Spleen (tissue), 11 donors: ENCODE measurements at regions not wholly inside any gene's neighbourhood (a gene's known extent, or its start where the extent isn't known, plus 50 kb on each side); places are given as distances from the start of the nearest gene placed in this dataset.

Experiments used
- DNase-seq: peaks from one replicate; pipeline ENCODE4 v3.0.0-alpha.2; 2020
- H3K27ac ChIP-seq, 8 donors: fragments of 200-600 bp; sonication (generic) in 7 of 8; 1 replicate in 4 of 8; 2 replicates in 4 of 8; pipeline versions ENCODE4 v1.5.0 to v1.8.0; 2016 to 2021; ENCODE audit warnings: inconsistent platforms in 4 of 8, mild to moderate bottlenecking in 4 of 8, moderate library complexity in 1 of 8
- H3K27me3 ChIP-seq, 7 donors: fragments of 200-600 bp; sonication (generic) in 6 of 7; replicated peaks in 1 of 7; 1 replicate in 4 of 7; 2 replicates in 3 of 7; pipeline versions ENCODE4 v1.5.0 to v1.8.0; 2016 to 2021; ENCODE audit warnings: inconsistent platforms in 3 of 7, mild to moderate bottlenecking in 1 of 7
- H3K36me3 ChIP-seq, 6 donors: fragments of 200-600 bp; sonication (generic) in 5 of 6; 1 replicate in 4 of 6; 2 replicates in 2 of 6; pipeline versions ENCODE4 v1.5.0 to v1.8.0; 2016 to 2021; ENCODE audit warnings: inconsistent platforms in 2 of 6
- H3K4me1 ChIP-seq, 6 donors: fragments of 200-600 bp; sonication (generic) in 5 of 6; 1 replicate in 3 of 6; 2 replicates in 3 of 6; pipeline versions ENCODE4 v1.5.0 to v1.8.0; 2016 to 2021; ENCODE audit warnings: inconsistent platforms in 3 of 6
- H3K4me3 ChIP-seq, 8 donors: fragments of 200-600 bp; sonication (generic) in 7 of 8; 1 replicate in 4 of 8; 2 replicates in 4 of 8; pipeline versions ENCODE4 v1.5.0 to v1.8.0; 2016 to 2021; ENCODE audit warnings: inconsistent platforms in 4 of 8, mild to moderate bottlenecking in 4 of 8, moderate library complexity in 2 of 8
- H3K9me3 ChIP-seq, 8 donors: fragments of 200-600 bp; sonication (generic) in 7 of 8; 1 replicate in 4 of 8; 2 replicates in 4 of 8; pipeline versions ENCODE4 v1.5.0 to v1.8.0; 2016 to 2021; ENCODE audit warnings: inconsistent platforms in 4 of 8
- CTCF ChIP-seq, 11 experiments: fragments of 200-600 bp in 7 of 11; fragments of 450-650 bp in 4 of 11; sonication (generic) in 4 of 11; IDR thresholded peaks in 8 of 11; conservative IDR thresholded peaks in 3 of 11; 1 replicate in 7 of 11; 2 replicates in 4 of 11; pipeline versions ENCODE4 v1.4.0 to v1.8.0; 2016 to 2021; ENCODE audit warnings: antibody characterized with exemption in 11 of 11, inconsistent platforms in 4 of 11, mild to moderate bottlenecking in 1 of 11
- POLR2A ChIP-seq, 3 donors: fragments of 450-650 bp; IDR thresholded peaks; one replicate each; pipeline ENCODE4 v1.5.1; 2017; ENCODE audit warnings: antibody characterized with exemption in 3 of 3, mild to moderate bottlenecking in 1 of 3
- POLR2AphosphoS5 ChIP-seq, 3 donors: sonication (generic); formaldehyde crosslinking; IDR thresholded peaks; one replicate each; pipeline ENCODE4 v1.5.1; 2017; ENCODE audit warnings: antibody characterized with exemption in 3 of 3
- WGBS, 5 donors: extraction: QIAGEN DNeasy Blood & Tissue Kit in 3 of 5; methylation state at CpG; one replicate each; pipeline versions ENCODE4 v1.1.5 to v1.1.7; 2013 to 2018; 5-methylcytosine and 5-hydroxymethylcytosine counted together
- intact Hi-C: fragments of 100-400 bp; cut with DNase I; formaldehyde crosslinking; loops from one replicate; pipeline ENCODE4 v1.15.0; 2023; ENCODE audit warnings: low total_unique reads
- donor health status: healthy with polysubstance abuse.
- donor health status: DM: no; HTN: no; CAD: no; lungs with moderate emphysema.
- donor health status: DM: no; HTN: no; CAD: no.
- donor health status: Bipolar disorder and iron deficiency.
- donor health status: healthy.
- donor health status: DM: no; HTN: no; CAD: no.
- donor health status: DM: yes; HTN: yes; CAD: no.

- Histone ChIP-seq H3K36me3 (no peaks in the 10 kb centered on the region), H3K9me3 (peaks cover 0 to 4% (median 0%) of the 10 kb centered on the region in 8 donors), H3K4me1 (no peaks in the 10 kb centered on the region), H3K27me3 (no peaks in the 10 kb centered on the region), H3K27ac (no peak overlapping the region), H3K4me3 (no peak overlapping the region)
- DNase-seq: no peak
- 64 to 81% (median 71%) methylated on average over 6 of the region's 6 CpGs for WGBS, 5 donors
- TF ChIP-seq CTCF (IDR thresholded peaks at IDR 0.05 in 8 of 11, conservative IDR thresholded peaks at IDR 0.05 in 3 of 11) (no peak), POLR2A (IDR thresholded peaks at IDR 0.05) (no peak), POLR2AphosphoS5 (IDR thresholded peaks at IDR 0.05) (no peak)
- intact Hi-C loops: no loop called here
These were observed 637.8 kb downstream of the BCL11B start for GRCh38 chr14:98634043-98634820.

- Histone ChIP-seq H3K27ac (no peak overlapping the region), H3K9me3 (peaks cover 0 to 19% (median 2%) of the 10 kb centered on the region in 8 donors), H3K4me1 (no peaks in the 10 kb centered on the region), H3K27me3 (no peaks in the 10 kb centered on the region), H3K36me3 (no peaks in the 10 kb centered on the region), H3K4me3 (no peak overlapping the region)
- intact Hi-C loops: no loop called here
- 85 to 95% (median 92%) methylated on average over 3 of the region's 3 CpGs for WGBS, 5 donors
- no peak for DNase-seq
- TF ChIP-seq POLR2A (IDR thresholded peaks at IDR 0.05): no peak
- TF ChIP-seq CTCF (IDR thresholded peaks at IDR 0.05 in 8 of 11, conservative IDR thresholded peaks at IDR 0.05 in 3 of 11): no peak
- no peak for TF ChIP-seq POLR2AphosphoS5 (IDR thresholded peaks at IDR 0.05)
These were observed 633.6 kb downstream of the BCL11B start for GRCh38 chr14:98638366-98638765.

GRCh38 chr14:98647754-98648153 lies 624.2 kb downstream of the BCL11B start:
- H3K27ac ChIP-seq: no peak overlapping the region
- H3K4me1 ChIP-seq: no peaks in the 10 kb centered on the region
- no peak for DNase-seq
- H3K4me3 ChIP-seq: no peak overlapping the region
- 70 to 84% (median 80%) methylated on average over 5 of the region's 5 CpGs for whole genome bisulfite sequencing, 5 donors
- no peaks in the 10 kb centered on the region for H3K36me3 ChIP-seq
- no peak for TF ChIP-seq CTCF (IDR thresholded peaks at IDR 0.05 in 8 of 11, conservative IDR thresholded peaks at IDR 0.05 in 3 of 11)
- no peak for TF ChIP-seq POLR2AphosphoS5 (IDR thresholded peaks at IDR 0.05)
- TF ChIP-seq POLR2A (IDR thresholded peaks at IDR 0.05): no peak
- no peaks in the 10 kb centered on the region for H3K27me3 ChIP-seq
- intact Hi-C loops: no loop called here
- H3K9me3 ChIP-seq: peaks cover 0 to 14% (median 5%) of the 10 kb centered on the region in 8 donors

- intact Hi-C loops: no loop called here
- 63 to 80% (median 74%) methylated on average over 3 of the region's 3 CpGs for whole genome bisulfite sequencing, 5 donors
- TF ChIP-seq POLR2A (IDR thresholded peaks at IDR 0.05): no peak
- no peak for TF ChIP-seq POLR2AphosphoS5 (IDR thresholded peaks at IDR 0.05)
- no peak for TF ChIP-seq CTCF (IDR thresholded peaks at IDR 0.05 in 8 of 11, conservative IDR thresholded peaks at IDR 0.05 in 3 of 11)
- no peak overlapping the region for H3K27ac ChIP-seq
- H3K4me3 ChIP-seq: no peak overlapping the region
- peaks cover 0 to 23% (median 9%) of the 10 kb centered on the region in 8 donors for H3K9me3 ChIP-seq
- H3K27me3 ChIP-seq: no peaks in the 10 kb centered on the region
- no peaks in the 10 kb centered on the region for H3K4me1 ChIP-seq
- no peaks in the 10 kb centered on the region for H3K36me3 ChIP-seq
- no peak for DNase-seq
These were observed 621.0 kb downstream of the BCL11B start for GRCh38 chr14:98651037-98651436.
